NCI-H524 (cell line): ENCODE measurements at regions not wholly inside any gene's neighbourhood (a gene's known extent, or its start where the extent isn't known, plus 50 kb on each side); places are given as distances from the start of the nearest gene placed in this dataset.

Experiments
- DNase-seq, 2 experiments: peaks; one replicate each; lab custom pipeline; 2025; lab: John Stamatoyannopoulos, UW

GRCh38 chr2:217090024-217090473 lies 230.2 kb upstream of the TNP1 start:
- no peak for DNase-seq

GRCh38 chr2:217086718-217087117 lies 226.9 kb upstream of the TNP1 start:
- no peak for DNase-seq

GRCh38 chr2:217086038-217086522 lies 226.2 kb upstream of the TNP1 start:
- DNase-seq: no peak

GRCh38 chr2:217085543-217085942 lies 225.7 kb upstream of the TNP1 start:
- DNase-seq: no peak

GRCh38 chr2:217081799-217082198 lies 221.9 kb upstream of the TNP1 start:
- no peak for DNase-seq

- peak; percentile 8 to 48 for DNase-seq
These were observed 219.3 kb upstream of the TNP1 start for GRCh38 chr2:217079165-217079564.

- DNase-seq: no peak
These were observed 218.1 kb upstream of the TNP1 start for GRCh38 chr2:217077831-217078407.

- DNase-seq: no peak
These were observed 216.9 kb upstream of the TNP1 start for GRCh38 chr2:217076657-217077232.

GRCh38 chr2:217076058-217076435 lies 216.2 kb upstream of the TNP1 start:
- no peak for DNase-seq

GRCh38 chr2:217075268-217076057 lies 215.6 kb upstream of the TNP1 start:
- DNase-seq: no peak

- DNase-seq: no peak
These were observed 214.9 kb upstream of the TNP1 start for GRCh38 chr2:217074576-217075255.

GRCh38 chr2:217071416-217071815 lies 211.6 kb upstream of the TNP1 start:
- DNase-seq: no peak

- no peak for DNase-seq
These were observed 210.7 kb upstream of the TNP1 start for GRCh38 chr2:217070611-217071010.

- no peak for DNase-seq
These were observed 210.2 kb upstream of the TNP1 start for GRCh38 chr2:217070043-217070430.

GRCh38 chr2:217069263-217070042 lies 209.6 kb upstream of the TNP1 start:
- DNase-seq: no peak

GRCh38 chr2:217068677-217069250 lies 208.9 kb upstream of the TNP1 start:
- DNase-seq: no peak

- DNase-seq: no peak
These were observed 207.9 kb upstream of the TNP1 start for GRCh38 chr2:217067787-217068186.

- DNase-seq: no peak
These were observed 206.8 kb upstream of the TNP1 start for GRCh38 chr2:217066510-217067270.

- DNase-seq: no peak
These were observed 206.0 kb upstream of the TNP1 start for GRCh38 chr2:217065695-217066405.

GRCh38 chr2:217065012-217065290 lies 205.1 kb upstream of the TNP1 start:
- DNase-seq: no peak
